GM21528 (cell line): ENCODE measurements at regions not wholly inside any gene's neighbourhood (a gene's known extent, or its start where the extent isn't known, plus 50 kb on each side); places are given as distances from the start of the nearest gene placed in this dataset.

Experiments used
- ATAC-seq: cut with Tn5 transposase; IDR thresholded peaks from one replicate; pipeline ENCODE4 v1.9.1; 2021; ENCODE audit warnings: mild to moderate bottlenecking, moderate library complexity; ENCODE audit not compliant: unreplicated experiment, low FRiP score

- ATAC-seq, result no peak
These were observed 174.7 kb downstream of the LPIN1 start for GRCh38 chr2:11920993-11921583.

GRCh38 chr2:11922294-11922693 lies 175.9 kb downstream of the LPIN1 start:
- ATAC-seq, result no peak

- no peak for ATAC-seq
These were observed 177.5 kb downstream of the LPIN1 start for GRCh38 chr2:11923935-11924334.

- no peak for ATAC-seq
These were observed 179.0 kb downstream of the LPIN1 start for GRCh38 chr2:11925295-11926066.

DNA sequence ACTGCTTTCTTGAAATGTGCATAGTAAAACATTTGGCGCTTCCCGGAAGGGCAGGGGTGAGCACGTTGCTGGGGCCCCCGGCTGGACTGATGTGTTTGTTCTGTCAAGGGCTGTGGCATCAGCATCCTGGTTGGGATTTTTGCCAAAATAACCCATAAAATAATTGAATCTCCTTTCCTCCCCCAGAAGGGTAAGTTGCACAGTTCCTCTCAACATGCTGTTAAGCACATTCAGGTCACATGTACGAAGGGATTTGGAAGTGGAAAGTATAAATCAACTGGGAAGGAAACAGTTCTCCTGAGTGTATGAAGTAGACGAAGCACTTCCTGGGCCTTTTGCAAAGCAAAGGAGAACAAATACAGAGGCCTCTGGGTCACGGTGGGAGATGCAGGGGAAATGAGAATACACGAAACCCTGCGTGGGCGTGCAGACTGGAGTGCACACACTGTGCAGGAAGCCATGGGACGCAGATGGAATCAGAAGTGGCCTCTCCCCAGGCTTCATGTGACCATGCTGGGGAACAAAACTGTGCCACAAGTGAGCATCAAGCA lies 183.9 kb downstream of the LPIN1 start:
- ATAC-seq, result no peak

- no peak for ATAC-seq
These were observed 185.6 kb downstream of the LPIN1 start for GRCh38 chr2:11932048-11932512.

DNA sequence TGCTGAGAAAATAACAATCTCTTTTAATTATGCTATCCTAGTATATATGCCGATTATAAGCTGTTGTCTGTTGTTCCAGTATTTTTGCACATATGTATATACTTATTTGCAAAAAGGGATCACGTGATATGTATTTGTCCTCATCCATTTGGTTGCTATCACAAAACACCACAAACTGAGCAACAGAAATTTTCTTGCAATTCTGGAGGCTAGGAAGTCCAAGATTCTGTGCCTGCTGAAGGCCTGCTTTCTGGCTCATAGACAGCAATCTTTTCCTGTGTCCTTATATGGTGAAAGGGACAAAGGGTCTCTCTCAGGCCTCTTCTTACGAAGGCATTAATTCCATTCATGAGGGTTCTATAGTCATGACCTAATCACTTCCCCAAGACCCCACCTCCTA lies 186.5 kb downstream of the LPIN1 start:
- no peak for ATAC-seq

DNA sequence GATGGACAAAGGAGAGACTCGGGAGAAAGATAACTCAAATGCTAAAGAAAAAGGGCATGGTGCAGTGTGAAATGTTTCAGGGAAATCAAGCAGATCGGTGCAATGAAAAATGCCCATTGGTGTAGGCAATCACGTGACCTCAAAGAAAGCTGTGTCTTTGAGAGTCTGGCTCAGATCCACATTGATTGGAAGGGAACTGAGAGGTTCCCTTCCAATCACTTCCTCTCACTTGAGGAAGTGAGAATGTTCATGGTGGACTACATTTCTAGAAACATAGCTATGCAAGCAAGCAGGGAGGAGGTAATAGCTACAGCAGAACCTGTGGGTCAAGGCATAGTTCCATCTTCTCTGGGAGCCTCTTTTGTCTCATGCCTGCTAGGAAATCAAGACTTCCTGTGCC lies 187.4 kb downstream of the LPIN1 start:
- peak; percentile 77 for ATAC-seq

- ATAC-seq, result no peak
These were observed 190.3 kb downstream of the LPIN1 start for GRCh38 chr2:11936761-11937160.

DNA sequence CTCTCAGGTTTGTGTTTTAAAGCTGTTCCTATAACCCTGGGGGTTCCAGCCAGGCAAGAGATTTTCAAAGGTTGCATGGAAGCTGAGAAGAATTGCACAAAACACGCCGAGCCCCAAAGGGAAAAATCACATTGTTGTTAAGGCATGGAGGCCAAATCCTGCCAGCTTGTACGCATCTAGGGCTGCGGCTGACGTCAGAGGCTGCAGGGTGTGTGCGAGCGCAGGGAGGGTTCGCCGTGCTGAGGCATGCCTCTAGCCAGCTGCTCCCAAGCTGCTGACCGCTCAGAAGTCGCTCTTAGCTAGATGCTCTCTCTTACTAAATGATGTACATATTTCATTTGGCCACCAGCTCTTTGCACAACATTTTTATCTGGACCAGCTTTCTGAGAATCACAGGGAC lies 191.8 kb downstream of the LPIN1 start:
- no peak for ATAC-seq

GRCh38 chr2:11939523-11939922 lies 193.1 kb downstream of the LPIN1 start:
- ATAC-seq, result no peak

- ATAC-seq, result no peak
These were observed 193.8 kb downstream of the LPIN1 start for GRCh38 chr2:11940121-11940743.

DNA sequence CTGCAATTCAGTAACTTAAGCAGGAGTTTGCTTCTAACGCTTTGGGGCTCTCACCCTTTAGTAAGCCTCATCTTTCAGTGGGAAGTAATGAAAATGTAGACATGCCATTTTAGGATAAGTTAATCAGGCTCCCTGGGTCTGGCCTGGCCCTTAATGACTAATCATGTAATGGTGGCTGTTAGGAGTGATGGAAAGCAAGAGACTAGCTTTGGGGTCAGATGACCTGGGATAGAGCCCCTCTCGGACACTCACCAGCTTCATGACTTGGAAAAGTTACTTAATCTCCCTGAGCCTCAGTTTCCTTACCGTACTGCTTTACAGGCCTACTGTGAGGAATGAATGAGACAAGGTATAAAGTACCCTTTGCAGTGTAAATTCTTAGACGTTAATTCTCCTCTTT lies 194.4 kb downstream of the LPIN1 start:
- ATAC-seq, result no peak

- no peak for ATAC-seq
These were observed 195.1 kb downstream of the LPIN1 start for GRCh38 chr2:11941201-11942177.

GRCh38 chr2:11942178-11942569 lies 195.7 kb downstream of the LPIN1 start:
- ATAC-seq, result no peak

GRCh38 chr2:11944311-11944710 lies 197.9 kb downstream of the LPIN1 start:
- ATAC-seq, result no peak

DNA sequence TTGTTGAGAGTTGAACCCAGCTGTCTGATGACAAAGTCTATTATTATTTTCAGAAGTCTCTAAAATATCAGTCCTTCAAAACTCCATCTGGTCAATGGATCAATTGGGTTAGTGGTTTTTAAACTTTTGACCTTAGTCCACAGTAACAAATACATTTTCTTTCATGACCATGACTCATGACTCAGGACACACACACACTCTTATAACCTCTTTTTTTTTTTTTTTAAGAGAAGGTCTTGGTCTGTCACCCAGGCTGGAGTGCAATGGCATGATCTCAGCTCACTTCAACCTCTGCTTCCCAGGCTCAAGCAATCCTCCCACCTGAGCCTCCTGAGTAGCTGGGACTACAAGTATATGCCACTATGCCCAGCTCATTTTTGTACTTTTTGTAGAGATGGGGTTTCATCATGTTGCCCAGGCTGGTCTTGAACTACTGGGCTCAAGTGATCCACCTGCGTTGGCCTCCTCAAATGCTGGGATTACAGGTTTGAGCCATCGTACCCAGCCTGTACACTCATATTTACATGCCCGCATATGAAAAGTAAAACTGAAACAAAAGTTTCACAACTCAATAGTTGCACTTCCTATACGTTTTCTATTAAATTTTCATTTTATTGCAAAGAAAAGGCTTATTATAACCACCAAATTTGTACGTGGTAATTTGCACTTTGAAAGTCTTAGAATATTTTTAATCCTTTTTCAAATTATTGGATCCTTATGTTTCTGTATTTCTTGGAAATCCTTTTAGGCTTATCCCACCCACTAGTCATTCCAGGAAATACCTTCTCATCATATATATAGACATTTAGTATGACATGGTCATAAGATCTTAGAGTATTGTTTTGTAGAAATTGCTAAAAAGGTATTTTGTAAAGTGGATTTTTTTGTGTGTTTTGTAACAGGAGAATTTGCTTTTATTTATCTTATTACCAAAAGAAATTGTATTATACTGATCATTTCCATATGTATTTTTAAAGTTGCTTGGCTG lies 199.0 kb downstream of the LPIN1 start:
- ATAC-seq, result peak; percentile 90

DNA sequence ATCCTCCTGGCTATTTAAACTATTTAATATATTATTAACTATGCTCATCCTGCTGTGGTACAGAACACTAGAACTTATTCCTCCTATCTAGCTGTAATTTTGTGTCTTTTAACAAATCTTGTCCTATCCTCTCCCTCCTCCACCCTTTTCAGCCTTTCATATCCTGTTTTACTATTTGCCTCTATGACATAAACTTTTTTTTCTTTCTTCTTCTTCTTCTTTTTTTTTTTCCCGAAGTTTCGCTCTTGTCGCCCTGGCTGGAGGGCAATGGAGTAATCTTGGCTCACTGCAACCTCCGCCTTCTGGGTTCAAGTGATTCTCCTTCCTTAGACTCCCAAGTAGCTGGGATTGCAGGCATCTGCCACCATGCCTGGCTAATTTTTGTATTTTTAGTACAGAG lies 201.5 kb downstream of the LPIN1 start:
- ATAC-seq, result no peak
